IMR-90 (cell line): ENCODE measurements at regions not wholly inside any gene's neighbourhood (a gene's known extent, or its start where the extent isn't known, plus 50 kb on each side); places are given as distances from the start of the nearest gene placed in this dataset.

Source experiments
- BHLHE40 ChIP-seq: fragments of 150-350 bp; IDR thresholded peaks from 2 replicates; pipeline ENCODE4 v1.6.1; 2016; ENCODE audit warnings: mild to moderate bottlenecking, low read depth, low read length
- CEBPB ChIP-seq: IDR thresholded peaks from 2 replicates; pipeline ENCODE4 v1.6.1; 2012; ENCODE audit warnings: low read depth, low read length, improper control_type of control experiment
- CHD1 ChIP-seq: IDR thresholded peaks from 2 replicates; pipeline ENCODE4 v1.6.1; 2012; ENCODE audit warnings: low read depth, low read length, improper control_type of control experiment
- CTCF ChIP-seq: conservative IDR thresholded peaks from 2 replicates; pipeline ENCODE4 v1.5.1; 2012; ENCODE audit warnings: mild to moderate bottlenecking, low read depth, low read length, improper control_type of control experiment
- ELK1 ChIP-seq: fragments of 150-350 bp; IDR thresholded peaks from 2 replicates; pipeline ENCODE4 v1.6.1; 2016; ENCODE audit warnings: low read depth, mild to moderate bottlenecking, low read length, moderate library complexity, borderline replicate concordance
- MAFK ChIP-seq: IDR thresholded peaks from 2 replicates; pipeline ENCODE4 v1.6.1; 2012; ENCODE audit warnings: low read depth, low read length, improper control_type of control experiment
- MAZ ChIP-seq: IDR thresholded peaks from 2 replicates; pipeline ENCODE4 v1.6.1; 2012; ENCODE audit warnings: low read depth, mild to moderate bottlenecking, low read length, improper control_type of control experiment, moderate library complexity, borderline replicate concordance
- MXI1 ChIP-seq: IDR thresholded peaks from 2 replicates; pipeline ENCODE4 v1.6.1; 2012; ENCODE audit warnings: low read depth, mild to moderate bottlenecking, low read length, moderate library complexity, borderline replicate concordance
- POLR2A ChIP-seq: IDR thresholded peaks from 2 replicates; pipeline ENCODE4 v1.6.1; 2012; ENCODE audit warnings: mild to moderate bottlenecking, low read depth, low read length
- RCOR1 ChIP-seq: IDR thresholded peaks from 2 replicates; pipeline ENCODE4 v1.6.1; 2012; ENCODE audit warnings: mild to moderate bottlenecking, low read length, improper control_type of control experiment; ENCODE audit not compliant: insufficient replicate concordance
- SMC3 ChIP-seq: fragments of 150-350 bp; IDR thresholded peaks from 2 replicates; pipeline ENCODE4 v1.6.1; 2016; ENCODE audit warnings: low read depth, mild to moderate bottlenecking, antibody characterized with exemption, low read length, moderate library complexity

- no peak for TF ChIP-seq MAFK
- TF ChIP-seq POLR2A = no peak
- TF ChIP-seq CTCF = no peak
- TF ChIP-seq BHLHE40 = no peak
- no peak for TF ChIP-seq RCOR1
- TF ChIP-seq CEBPB = no peak
- TF ChIP-seq ELK1 = no peak
- no peak for TF ChIP-seq MAZ
- TF ChIP-seq CHD1 = no peak
- no peak for TF ChIP-seq MXI1
- no peak for TF ChIP-seq SMC3
Observed at GRCh38 chr3:6578526-6578925, 282.4 kb upstream of the GRM7 start.
